ENCODE measurements at regions not wholly inside any gene's neighbourhood (a gene's known extent, or its start where the extent isn't known, plus 50 kb on each side); places are given as distances from the start of the nearest gene placed in this dataset.

- TF ChIP-seq SRF (IDR thresholded peaks at IDR 0.05; ENCODE audit: low read depth, low read length), result no peak
- no peak for TF ChIP-seq CTCF (IDR thresholded peaks at IDR 0.05; ENCODE audit: control extremely low read depth in 1 of 3, insufficient read depth in 1 of 3, low read depth in 1 of 3, low read length in 3 of 3)
- TF ChIP-seq POLR2A (IDR thresholded peaks at IDR 0.05; ENCODE audit: control extremely low read depth in 1 of 2, low read depth in 2 of 2, low read length in 2 of 2), result no peak
These were observed 54.7 kb upstream of the CHST3 start for GRCh38 chr10:71909399-71910083.

All from H1 (cell line).